ENCODE measurements at regions not wholly inside any gene's neighbourhood (a gene's known extent, or its start where the extent isn't known, plus 50 kb on each side); places are given as distances from the start of the nearest gene placed in this dataset.

DNA sequence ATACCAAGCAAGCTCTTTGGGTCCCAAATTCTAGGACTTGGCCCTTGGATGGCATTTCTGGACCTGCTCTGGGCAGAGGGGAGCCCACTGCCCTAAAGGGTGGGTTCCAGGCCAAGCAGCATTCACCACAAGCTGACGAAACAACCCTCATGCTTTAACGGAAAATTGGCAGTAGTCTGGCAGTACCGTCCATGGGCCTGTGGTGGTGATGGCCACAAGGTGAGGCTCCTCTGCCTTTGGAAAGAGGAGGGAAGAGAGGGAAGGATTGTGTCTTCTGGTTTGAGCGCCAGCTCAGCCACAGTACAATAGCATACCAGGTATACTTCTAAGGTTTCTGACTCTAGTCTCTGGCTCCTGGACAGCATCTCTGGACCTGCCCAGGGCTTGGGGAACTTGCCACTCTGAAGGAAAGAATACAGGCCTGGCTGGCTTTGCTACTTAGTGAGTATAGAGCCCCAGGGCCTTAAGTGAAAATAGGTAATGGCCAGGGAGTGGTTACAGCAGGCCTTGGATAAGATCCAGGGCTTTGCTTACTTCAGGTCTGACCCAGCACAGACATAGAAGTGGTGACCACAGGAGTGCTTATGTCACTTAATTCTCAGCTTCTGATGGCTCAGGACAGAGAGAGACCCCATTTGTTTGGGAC lies 595.5 kb downstream of the LMO7 start:
- TF ChIP-seq CTCF (IDR thresholded peaks at IDR 0.05) (no peak), POLR2A (IDR thresholded peaks at IDR 0.05) (no peak), EP300 (IDR thresholded peaks at IDR 0.05) (no peak), POLR2AphosphoS5 (IDR thresholded peaks at IDR 0.05) (no peak)
